ENCODE measurements at regions not wholly inside any gene's neighbourhood (a gene's known extent, or its start where the extent isn't known, plus 50 kb on each side); places are given as distances from the start of the nearest gene placed in this dataset.

GRCh38 chr6:4582506-4583417 lies 193.4 kb upstream of the CDYL start:
- no peak for DNase-seq

DNA sequence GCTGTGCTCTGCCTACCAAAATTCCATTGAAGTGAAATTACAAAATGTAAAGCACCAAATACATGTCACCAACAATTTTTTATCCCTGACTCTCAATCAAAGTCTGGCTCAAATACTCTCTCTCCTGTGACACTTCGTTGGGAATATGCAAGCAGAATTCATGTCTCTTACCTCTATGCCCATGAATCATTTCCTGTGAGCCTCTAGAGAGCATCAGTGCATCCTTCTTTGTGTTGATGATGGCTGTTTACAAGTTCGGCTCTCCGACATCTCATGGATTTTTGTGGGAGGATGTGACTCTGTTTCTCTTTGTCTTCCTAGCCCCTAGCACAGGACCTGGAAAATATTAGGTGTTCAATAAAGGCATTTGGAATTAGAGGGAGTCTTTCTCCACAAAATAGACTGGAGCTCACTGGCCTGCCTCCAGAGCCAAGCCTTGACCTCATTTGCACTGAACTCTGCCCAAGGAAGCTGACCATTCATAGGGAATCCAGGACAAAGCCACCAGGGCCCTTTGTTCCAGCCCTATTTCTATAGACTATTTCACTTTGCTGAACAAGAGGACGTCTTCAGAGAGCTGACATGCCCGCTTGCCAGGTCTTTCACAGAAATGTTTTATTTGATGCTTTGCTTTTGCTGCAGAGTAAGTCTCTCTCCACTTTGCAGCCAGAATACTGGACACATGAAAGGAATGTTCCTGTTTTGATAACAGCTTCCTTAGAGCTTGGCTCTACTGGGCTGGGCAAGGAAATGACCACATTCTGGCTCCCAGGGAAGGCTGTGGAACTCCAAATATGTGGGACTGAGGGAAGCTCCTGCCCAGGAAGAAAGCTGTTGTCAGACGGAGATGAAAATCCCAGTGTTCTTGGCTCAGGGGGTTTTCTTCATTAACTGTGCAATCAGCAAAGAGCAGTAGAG lies 194.5 kb upstream of the CDYL start:
- DNase-seq = no peak

DNA sequence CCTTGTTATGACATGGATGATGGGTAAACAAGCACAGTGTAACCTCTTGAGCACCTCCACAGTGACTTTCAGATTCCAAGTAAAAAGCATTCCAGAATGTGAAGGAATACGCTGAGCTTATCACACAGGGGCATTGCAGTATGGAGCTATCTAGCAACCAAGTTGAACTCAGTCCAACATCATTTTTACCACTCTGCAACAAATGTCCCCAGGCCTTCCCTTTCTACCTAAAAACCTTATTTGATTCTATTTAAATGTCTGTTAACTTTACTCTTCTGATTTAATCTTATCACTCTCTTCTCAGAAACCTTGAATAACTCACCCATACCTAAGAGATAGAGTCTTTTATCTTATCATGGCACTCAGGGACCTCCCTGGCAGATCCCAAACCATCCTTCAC lies 195.8 kb upstream of the CDYL start:
- DNase-seq = no peak

- DNase-seq = peak; percentile 34
Measured at GRCh38 chr6:4577406-4577805, 198.8 kb upstream of the CDYL start.

GRCh38 chr6:4575714-4576113 lies 200.5 kb upstream of the CDYL start:
- DNase-seq = no peak

DNA sequence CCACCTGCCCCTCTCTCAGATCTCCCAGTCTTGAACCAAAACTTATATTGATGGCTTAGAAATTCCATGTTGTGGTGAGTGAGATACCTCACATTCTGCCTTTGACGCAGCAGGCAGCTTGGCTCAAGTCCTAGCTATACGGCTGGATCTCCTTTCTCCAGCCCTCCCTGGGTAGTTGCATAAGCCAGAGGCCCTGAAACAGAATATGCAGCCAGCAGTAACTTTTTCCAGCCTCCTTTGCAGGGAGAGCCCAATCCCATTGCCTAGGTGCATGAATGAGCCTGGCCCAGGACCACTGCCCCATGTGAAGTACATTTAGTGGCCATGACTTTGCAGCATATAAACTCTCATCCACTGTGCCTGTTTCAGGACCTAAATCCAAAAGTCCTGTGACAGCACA lies 202.2 kb upstream of the CDYL start:
- DNase-seq = peak; percentile 52

- DNase-seq = no peak
Measured at GRCh38 chr6:4571011-4571410, 205.2 kb upstream of the CDYL start.

DNA sequence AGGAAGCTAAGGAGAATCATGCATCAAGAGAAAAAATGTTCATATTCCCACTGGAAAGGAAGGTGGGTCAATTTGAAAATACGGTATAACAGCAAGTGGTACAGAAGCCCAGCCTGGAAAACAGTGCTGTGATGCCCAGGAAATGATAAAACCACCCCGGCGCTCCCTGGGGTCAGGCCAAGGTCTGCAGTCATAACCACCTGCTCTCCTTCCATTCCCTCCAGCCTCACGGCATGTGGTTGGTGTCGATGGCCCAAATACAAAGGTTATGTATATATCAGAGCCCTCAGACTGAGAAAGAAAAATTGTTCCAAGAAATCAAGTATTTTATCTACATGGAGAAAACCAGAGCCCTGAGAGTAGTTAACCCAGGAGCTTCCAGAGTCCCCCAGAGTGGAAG lies 208.1 kb upstream of the CDYL start:
- no peak for DNase-seq

DNA sequence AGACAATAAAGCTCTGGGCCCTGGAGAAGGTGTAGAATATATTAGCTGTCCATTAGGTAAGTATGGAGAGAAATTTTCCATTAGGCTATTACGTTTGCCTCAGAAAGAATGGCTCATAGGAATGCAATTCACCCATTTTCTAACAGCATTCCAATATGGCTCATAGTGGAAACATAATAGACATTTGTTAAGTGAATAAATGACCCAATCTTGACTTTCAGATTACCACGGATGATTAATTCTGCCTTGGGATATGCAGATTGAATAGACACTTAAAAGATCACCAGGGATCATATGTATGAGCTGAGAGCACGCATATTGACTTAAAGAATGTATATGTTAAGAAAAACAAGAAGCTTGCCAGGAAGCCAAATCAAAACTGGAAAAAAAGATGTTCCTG lies 209.1 kb upstream of the CDYL start:
- no peak for DNase-seq

- DNase-seq = no peak
Measured at GRCh38 chr6:4565301-4566250, 210.6 kb upstream of the CDYL start.

- DNase-seq = peak; percentile 48
Measured at GRCh38 chr6:4564801-4565271, 211.4 kb upstream of the CDYL start.

DNA sequence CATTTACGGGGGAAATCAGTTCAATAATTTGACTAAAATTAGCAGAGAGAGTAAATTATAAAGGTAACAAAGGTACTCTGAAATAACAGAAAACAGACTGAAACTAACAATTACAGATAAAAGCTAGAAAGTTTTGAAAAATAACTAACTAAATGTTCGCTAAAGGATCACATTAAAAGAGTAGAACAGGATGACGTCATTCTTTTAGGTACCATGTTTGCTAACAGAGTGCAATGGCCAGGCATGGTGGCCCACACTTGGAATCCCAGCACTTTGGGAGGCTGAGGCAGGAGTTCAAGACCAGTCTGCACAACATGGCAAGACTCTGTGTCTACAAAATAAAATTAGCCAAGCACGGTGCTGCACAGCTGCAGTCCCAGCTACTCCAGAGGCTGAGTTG lies 212.3 kb upstream of the CDYL start:
- no peak for DNase-seq

DNA sequence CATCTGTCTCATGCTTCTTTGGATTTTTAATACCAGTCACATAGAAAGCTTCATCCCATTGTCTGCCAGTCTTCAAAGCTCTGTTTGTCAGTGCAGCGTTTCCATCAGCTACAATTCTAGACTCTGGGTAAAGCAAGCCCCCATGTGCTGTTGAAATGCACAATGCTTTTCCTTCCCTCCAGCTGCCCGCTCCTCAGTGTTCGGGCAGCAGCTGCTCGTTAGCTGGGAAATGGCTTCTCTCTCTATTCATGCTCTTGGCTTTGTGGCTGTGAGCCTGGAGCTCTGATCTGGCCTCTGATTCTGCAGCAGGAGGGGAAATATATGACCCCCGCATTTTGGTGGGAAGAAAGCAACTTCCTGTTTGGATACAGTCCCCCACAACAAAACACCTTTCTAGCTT lies 213.0 kb upstream of the CDYL start:
- DNase-seq = no peak

DNA sequence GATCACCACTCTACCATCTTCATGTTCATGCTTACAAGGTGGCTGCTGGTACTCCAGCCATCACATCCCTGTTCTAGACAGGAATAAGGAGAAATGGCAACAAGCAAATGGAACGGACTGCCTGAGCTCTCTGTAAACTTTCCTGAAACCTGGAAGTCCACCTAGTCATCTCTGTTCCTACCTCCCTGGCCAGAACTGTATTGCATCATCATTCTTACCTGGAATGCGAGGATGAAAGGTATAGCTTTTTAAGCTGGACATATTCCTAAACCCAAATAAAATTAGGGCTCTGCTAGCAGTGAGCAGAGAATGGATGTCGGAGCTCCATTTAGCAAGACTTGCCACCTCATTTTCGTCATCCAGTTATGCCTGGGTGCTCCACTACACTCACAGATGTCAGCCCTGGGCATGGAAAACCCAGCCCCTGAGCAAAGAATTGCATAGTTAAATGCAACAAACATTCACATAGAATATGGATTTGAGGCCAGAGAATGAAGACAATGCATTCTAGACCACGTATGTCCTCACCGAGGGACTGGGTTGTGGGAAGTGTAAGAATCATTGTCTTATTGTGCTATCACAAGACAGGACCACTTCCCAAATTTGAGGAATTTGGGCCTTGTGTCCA lies 214.3 kb upstream of the CDYL start:
- DNase-seq = no peak

DNA sequence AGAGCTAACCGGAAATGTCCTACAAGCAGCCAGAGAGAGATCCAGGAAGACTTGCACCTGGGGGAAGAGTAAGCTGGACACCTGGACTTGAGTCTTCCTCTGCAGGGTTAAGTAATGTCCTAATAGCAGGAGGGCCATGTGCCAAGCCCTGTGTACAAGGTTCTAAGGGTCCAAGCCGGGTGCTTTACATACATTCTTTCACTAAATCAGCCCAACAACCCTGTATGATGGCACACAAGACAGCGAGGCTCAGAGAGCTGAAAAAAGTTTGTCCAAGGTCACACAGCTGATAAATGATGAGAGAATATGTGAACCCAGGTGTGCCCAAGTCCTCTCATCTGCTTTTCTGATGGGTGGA lies 215.1 kb upstream of the CDYL start:
- no peak for DNase-seq

GRCh38 chr6:4560221-4561077 lies 215.8 kb upstream of the CDYL start:
- DNase-seq = no peak

DNA sequence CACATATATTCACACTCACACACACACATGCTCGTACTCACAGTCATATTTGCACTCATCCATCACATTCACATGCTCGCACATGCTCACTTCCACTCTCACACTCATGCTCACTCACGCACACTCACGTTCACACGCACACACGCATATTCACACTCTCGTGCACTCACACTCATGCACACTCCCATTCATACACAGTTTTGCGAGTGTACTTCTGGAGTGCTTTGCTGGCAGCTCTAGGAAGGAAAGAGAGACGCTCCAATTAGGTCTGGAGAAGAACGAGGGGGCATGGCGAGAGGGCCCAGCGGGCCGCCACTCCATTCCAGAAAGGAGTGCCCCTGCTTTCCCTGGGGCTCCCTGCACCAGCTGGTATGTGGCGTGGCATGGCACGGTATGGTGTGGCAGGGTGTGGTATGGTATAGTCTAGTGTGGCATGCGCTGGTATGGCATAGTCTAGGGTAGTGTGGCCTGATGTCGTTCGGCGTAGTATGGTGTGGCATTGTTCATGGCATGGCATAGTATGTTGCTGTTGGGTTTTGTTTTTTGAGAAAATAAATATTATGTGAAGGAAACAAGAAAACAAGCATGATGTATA lies 216.8 kb upstream of the CDYL start:
- DNase-seq = no peak

GRCh38 chr6:4554645-4555044 lies 221.6 kb upstream of the CDYL start:
- no peak for DNase-seq

DNA sequence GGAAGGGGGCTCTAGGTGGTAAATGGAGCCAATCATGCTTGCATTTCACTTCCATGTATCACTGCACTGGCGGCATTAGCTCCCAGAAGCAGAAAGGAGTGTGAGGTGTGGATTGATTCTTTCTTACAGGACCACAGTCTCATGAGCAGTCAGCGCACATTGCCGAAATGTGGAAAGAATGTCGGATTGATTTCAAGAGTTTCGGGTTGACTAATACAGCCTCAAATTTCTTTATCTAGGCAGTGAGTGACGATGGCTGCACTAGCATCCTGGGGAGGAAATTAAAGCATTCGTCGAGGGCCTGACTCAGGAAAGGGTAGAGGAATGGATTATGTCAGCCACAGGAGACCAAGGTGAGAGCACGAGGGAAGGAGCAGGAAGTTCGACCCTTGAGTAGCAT lies 222.8 kb upstream of the CDYL start:
- no peak for DNase-seq

DNA sequence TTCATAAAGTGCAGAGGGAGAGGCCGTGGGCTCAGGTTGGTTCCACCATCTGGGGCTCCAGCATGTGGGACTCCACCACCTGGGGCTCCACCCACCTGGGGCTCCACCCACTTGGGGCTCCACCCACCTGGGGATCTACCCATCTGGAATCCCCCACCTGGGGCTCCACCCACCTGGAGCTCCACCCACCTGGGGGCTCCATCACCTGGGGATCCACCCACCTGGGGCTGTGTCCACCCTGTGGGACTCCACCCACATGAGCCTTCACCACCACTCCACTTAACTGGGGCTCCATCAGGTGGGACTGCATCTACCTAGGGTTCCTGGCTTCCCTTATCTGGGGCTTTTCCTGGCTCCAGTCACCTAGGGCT lies 226.0 kb upstream of the CDYL start:
- no peak for DNase-seq

Measured in femur (tissue), 1 donor.